ENCODE measurements at regions not wholly inside any gene's neighbourhood (a gene's known extent, or its start where the extent isn't known, plus 50 kb on each side); places are given as distances from the start of the nearest gene placed in this dataset.

GRCh38 chr22:44573451-44573850, 75.4 kb upstream of the RTL6 start:
- no peak for TF ChIP-seq CTCF (conservative IDR thresholded peaks at IDR 0.05; ENCODE audit: low read depth, low read length)
- TF ChIP-seq EZH2 (IDR thresholded peaks at IDR 0.05; ENCODE audit: borderline replicate concordance, low read depth, low read length, poor library complexity, severe bottlenecking): no peak

Measured in A673 (cell line).